ENCODE measurements at regions not wholly inside any gene's neighbourhood (a gene's known extent, or its start where the extent isn't known, plus 50 kb on each side); places are given as distances from the start of the nearest gene placed in this dataset.

DNA sequence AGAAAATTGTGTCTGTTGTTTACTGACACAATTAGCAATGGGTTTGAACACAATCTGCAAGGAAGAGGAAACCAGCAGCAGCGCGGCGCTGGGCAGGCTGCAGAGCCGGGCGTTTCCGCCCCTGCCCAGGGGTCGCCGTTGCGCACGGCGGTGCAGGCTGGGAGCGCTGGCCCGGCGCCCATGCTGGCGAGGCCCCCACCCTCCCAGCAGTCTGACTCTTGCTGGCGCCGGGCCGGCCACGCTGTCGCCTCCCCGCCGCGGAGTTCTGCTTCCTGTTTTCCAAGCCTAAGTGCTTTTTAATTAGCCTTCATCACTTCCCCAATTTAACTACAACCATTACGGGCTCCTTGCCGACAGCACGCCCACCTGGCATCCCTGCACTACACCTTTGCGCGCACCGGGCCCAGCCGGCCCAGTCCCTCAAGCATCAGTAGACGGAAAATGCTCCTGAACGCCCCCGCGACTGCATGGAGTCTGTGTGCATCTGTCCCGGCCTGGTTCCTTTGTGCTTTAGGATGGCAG, 212.1 kb downstream of the GXYLT1 start:
- H3K4me3 ChIP-seq (ENCODE audit: low read depth, low read length), result peak overlapping the region; percentile 51
- DNase-seq (ENCODE audit: low read depth), result peak; percentile 94
- TF ChIP-seq MYC (IDR thresholded peaks at IDR 0.05; ENCODE audit: low read depth, low read length), result peak; percentile 85
- TF ChIP-seq, protein P1, sequence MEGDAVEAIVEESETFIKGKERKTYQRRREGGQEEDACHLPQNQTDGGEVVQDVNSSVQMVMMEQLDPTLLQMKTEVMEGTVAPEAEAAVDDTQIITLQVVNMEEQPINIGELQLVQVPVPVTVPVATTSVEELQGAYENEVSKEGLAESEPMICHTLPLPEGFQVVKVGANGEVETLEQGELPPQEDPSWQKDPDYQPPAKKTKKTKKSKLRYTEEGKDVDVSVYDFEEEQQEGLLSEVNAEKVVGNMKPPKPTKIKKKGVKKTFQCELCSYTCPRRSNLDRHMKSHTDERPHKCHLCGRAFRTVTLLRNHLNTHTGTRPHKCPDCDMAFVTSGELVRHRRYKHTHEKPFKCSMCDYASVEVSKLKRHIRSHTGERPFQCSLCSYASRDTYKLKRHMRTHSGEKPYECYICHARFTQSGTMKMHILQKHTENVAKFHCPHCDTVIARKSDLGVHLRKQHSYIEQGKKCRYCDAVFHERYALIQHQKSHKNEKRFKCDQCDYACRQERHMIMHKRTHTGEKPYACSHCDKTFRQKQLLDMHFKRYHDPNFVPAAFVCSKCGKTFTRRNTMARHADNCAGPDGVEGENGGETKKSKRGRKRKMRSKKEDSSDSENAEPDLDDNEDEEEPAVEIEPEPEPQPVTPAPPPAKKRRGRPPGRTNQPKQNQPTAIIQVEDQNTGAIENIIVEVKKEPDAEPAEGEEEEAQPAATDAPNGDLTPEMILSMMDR (IDR thresholded peaks at IDR 0.05; ENCODE audit: low read depth, low read length), result no peak
- peak; percentile 15 for TF ChIP-seq POLR2A (IDR thresholded peaks at IDR 0.05; ENCODE audit: extremely low read depth, insufficient read length)
- TF ChIP-seq, protein P2, sequence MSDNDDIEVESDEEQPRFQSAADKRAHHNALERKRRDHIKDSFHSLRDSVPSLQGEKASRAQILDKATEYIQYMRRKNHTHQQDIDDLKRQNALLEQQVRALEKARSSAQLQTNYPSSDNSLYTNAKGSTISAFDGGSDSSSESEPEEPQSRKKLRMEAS (IDR thresholded peaks at IDR 0.05; ENCODE audit: low read depth, low read length), result peak; percentile 75; the same call in 1 of the 2 replicates

- H3K4me3 ChIP-seq (ENCODE audit: low read depth, low read length), result peak overlapping the region; percentile 25
- no peak for DNase-seq (ENCODE audit: low read depth)
Observed at GRCh38 chr12:41930866-41931437, 213.7 kb downstream of the GXYLT1 start.

DNA sequence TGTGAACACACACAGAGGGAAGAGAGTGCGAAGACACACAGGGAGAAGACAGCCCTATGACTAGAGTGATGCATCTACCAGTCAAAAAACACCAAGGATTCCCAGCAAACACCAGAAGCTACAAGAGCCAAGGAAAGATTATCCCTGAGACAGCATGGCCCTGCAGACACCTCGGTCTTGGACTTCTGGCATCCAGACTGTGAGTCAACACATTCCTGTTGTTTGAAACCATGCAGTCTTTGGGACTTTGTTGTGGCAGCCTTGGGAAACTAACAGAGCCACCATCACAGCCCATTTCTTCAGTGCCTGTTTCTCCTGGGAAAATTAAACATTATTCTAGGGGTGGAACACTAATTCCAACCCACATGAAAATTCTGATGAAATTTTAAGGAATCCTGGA, 220.6 kb downstream of the GXYLT1 start:
- no peak for DNase-seq (ENCODE audit: low read depth)

More at GRCh38 chr12:41930866-41931437, 213.7 kb downstream of the GXYLT1 start:
- TF ChIP-seq MYC (IDR thresholded peaks at IDR 0.05; ENCODE audit: low read depth, low read length) (no peak), POLR2A (IDR thresholded peaks at IDR 0.05; ENCODE audit: extremely low read depth, insufficient read length) (no peak)
- TF ChIP-seq, protein P2 (IDR thresholded peaks at IDR 0.05; ENCODE audit: low read depth, low read length), result no peak
- TF ChIP-seq, protein P1 (IDR thresholded peaks at IDR 0.05; ENCODE audit: low read depth, low read length), result no peak

GRCh38 chr12:41923351-41923750, 221.3 kb downstream of the GXYLT1 start:
- H3K4me3 ChIP-seq (ENCODE audit: low read depth, low read length), result no peak overlapping the region
- no peak for DNase-seq (ENCODE audit: low read depth)
- TF ChIP-seq MYC (IDR thresholded peaks at IDR 0.05; ENCODE audit: low read depth, low read length), result no peak
- no peak for TF ChIP-seq POLR2A (IDR thresholded peaks at IDR 0.05; ENCODE audit: extremely low read depth, insufficient read length)
- TF ChIP-seq, protein P1 (IDR thresholded peaks at IDR 0.05; ENCODE audit: low read depth, low read length), result no peak
- TF ChIP-seq, protein P2 (IDR thresholded peaks at IDR 0.05; ENCODE audit: low read depth, low read length), result no peak

More for the DNA sequence above, 220.6 kb downstream of the GXYLT1 start:
- H3K4me3 ChIP-seq (ENCODE audit: low read depth, low read length), result no peak overlapping the region
- TF ChIP-seq, protein P2 (IDR thresholded peaks at IDR 0.05; ENCODE audit: low read depth, low read length), result no peak
- no peak for TF ChIP-seq POLR2A (IDR thresholded peaks at IDR 0.05; ENCODE audit: extremely low read depth, insufficient read length)
- TF ChIP-seq, protein P1 (IDR thresholded peaks at IDR 0.05; ENCODE audit: low read depth, low read length), result no peak
- no peak for TF ChIP-seq MYC (IDR thresholded peaks at IDR 0.05; ENCODE audit: low read depth, low read length)

DNA sequence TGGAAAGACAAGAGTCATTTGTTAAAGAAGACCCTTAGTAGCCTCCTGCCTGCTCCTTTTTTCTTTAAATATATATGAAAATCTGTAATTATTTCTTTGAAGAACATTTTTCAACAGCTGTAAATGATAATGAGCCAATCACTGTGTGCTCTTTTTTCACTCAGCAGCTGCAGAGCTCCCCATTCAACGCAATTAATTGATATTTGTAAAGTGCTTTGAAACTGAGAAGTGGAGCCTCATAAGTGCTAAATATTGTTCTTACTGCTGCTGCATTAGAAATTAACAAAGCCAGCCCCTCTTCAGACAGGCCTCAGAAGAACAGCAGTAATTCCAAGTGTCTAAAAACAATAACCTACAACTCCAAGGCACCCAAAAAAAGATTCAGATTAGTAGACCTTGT, 224.3 kb downstream of the GXYLT1 start:
- TF ChIP-seq, protein P2 (IDR thresholded peaks at IDR 0.05; ENCODE audit: low read depth, low read length), result no peak
- TF ChIP-seq POLR2A (IDR thresholded peaks at IDR 0.05; ENCODE audit: extremely low read depth, insufficient read length) (no peak), MYC (IDR thresholded peaks at IDR 0.05; ENCODE audit: low read depth, low read length) (no peak)
- TF ChIP-seq, protein P1 (IDR thresholded peaks at IDR 0.05; ENCODE audit: low read depth, low read length), result no peak
- no peak overlapping the region for H3K4me3 ChIP-seq (ENCODE audit: low read depth, low read length)
- DNase-seq (ENCODE audit: low read depth), result no peak

All from NB4 (cell line).